HEK293T (cell line): ENCODE measurements at regions not wholly inside any gene's neighbourhood (a gene's known extent, or its start where the extent isn't known, plus 50 kb on each side); places are given as distances from the start of the nearest gene placed in this dataset.

ENCODE experiments used
- CTCF ChIA-PET: fragments of 350-600 bp; formaldehyde crosslinking; extraction: SDS; loops from one replicate; lab custom pipeline; 2021; ENCODE audit warnings: antibody characterized with exemption, inconsistent platforms; lab: Yijun Ruan, JAX
- POLR2A ChIA-PET: fragments of 350-600 bp; formaldehyde crosslinking; extraction: SDS; loops from one replicate; lab custom pipeline; 2020; ENCODE audit warnings: antibody characterized with exemption, inconsistent platforms; lab: Yijun Ruan, JAX
- DNase-seq: peaks from one replicate; pipeline ENCODE4 v3.0.0; 2012; ENCODE audit warnings: mixed read lengths; ENCODE audit errors: extremely low spot score
- ARNT ChIP-seq: fragments of 450-650 bp; IDR thresholded peaks from 2 replicates; pipeline ENCODE4 v1.6.1; 2017; ENCODE audit warnings: mild to moderate bottlenecking
- BHLHE40 ChIP-seq: fragments of 450-650 bp; IDR thresholded peaks from 2 replicates; pipeline ENCODE4 v1.6.1; 2016; ENCODE audit warnings: mild to moderate bottlenecking, moderate library complexity, borderline replicate concordance
- CTBP1 ChIP-seq: fragments of 450-650 bp; IDR thresholded peaks from 2 replicates; pipeline ENCODE4 v1.6.1; 2016; ENCODE audit warnings: borderline replicate concordance
- ELF4 ChIP-seq: fragments of 450-650 bp; IDR thresholded peaks from 2 replicates; pipeline ENCODE4 v1.6.1; 2017; ENCODE audit warnings: antibody characterized with exemption
- FOXA1 ChIP-seq: fragments of 450-650 bp; IDR thresholded peaks from 2 replicates; pipeline ENCODE4 v1.6.1; 2016; ENCODE audit warnings: mild to moderate bottlenecking
- FOXK2 ChIP-seq: fragments of 450-650 bp; IDR thresholded peaks from 2 replicates; pipeline ENCODE4 v1.6.1; 2016; ENCODE audit warnings: mild to moderate bottlenecking
- FOXM1 ChIP-seq: fragments of 450-650 bp; IDR thresholded peaks from 2 replicates; pipeline ENCODE4 v1.6.1; 2017; ENCODE audit warnings: mild to moderate bottlenecking, borderline replicate concordance
- HDGF ChIP-seq: fragments of 450-650 bp; IDR thresholded peaks from 2 replicates; pipeline ENCODE4 v1.6.1; 2017; ENCODE audit warnings: antibody characterized with exemption, borderline replicate concordance
- L3MBTL2 ChIP-seq: fragments of 450-650 bp; conservative IDR thresholded peaks from 2 replicates; pipeline ENCODE4 v1.6.1; 2016; ENCODE audit warnings: mild to moderate bottlenecking
- LEF1 ChIP-seq: fragments of 450-650 bp; IDR thresholded peaks from 2 replicates; pipeline ENCODE4 v1.6.1; 2017; ENCODE audit warnings: mild to moderate bottlenecking, borderline replicate concordance
- NFRKB ChIP-seq: fragments of 450-650 bp; IDR thresholded peaks from 2 replicates; pipeline ENCODE4 v1.6.1; 2016; ENCODE audit warnings: mild to moderate bottlenecking, moderate library complexity
- SP1 ChIP-seq: fragments of 450-650 bp; IDR thresholded peaks from 2 replicates; pipeline ENCODE4 v1.6.1; 2017
- SUZ12 ChIP-seq: fragments of 450-650 bp; IDR thresholded peaks from 2 replicates; pipeline ENCODE4 v1.6.1; 2016; ENCODE audit warnings: mild to moderate bottlenecking
- TARDBP ChIP-seq: fragments of 450-650 bp; IDR thresholded peaks from 2 replicates; pipeline ENCODE4 v1.6.1; 2016
- ZNF384 ChIP-seq: fragments of 450-650 bp; IDR thresholded peaks from 2 replicates; pipeline ENCODE4 v1.6.1; 2016
- TF ChIP-seq, protein P1 (sequence below): fragments of 450-650 bp; IDR thresholded peaks from 2 replicates; pipeline ENCODE4 v1.6.1; 2016

- ChIA-PET CTCF (no interaction called here), POLR2A (no interaction called here)
- no peak for TF ChIP-seq TARDBP
- TF ChIP-seq NFRKB: no peak
- no peak for TF ChIP-seq ZNF384
- TF ChIP-seq SP1: no peak
- no peak for DNase-seq
These were observed 225.3 kb upstream of the FAM83B start for GRCh38 chr6:54621285-54621684.

- ChIA-PET POLR2A (no interaction called here), CTCF (no interaction called here)
- no peak for DNase-seq
- TF ChIP-seq ELF4: no peak
- no peak for TF ChIP-seq LEF1
- TF ChIP-seq SUZ12: no peak
- TF ChIP-seq, protein P1, sequence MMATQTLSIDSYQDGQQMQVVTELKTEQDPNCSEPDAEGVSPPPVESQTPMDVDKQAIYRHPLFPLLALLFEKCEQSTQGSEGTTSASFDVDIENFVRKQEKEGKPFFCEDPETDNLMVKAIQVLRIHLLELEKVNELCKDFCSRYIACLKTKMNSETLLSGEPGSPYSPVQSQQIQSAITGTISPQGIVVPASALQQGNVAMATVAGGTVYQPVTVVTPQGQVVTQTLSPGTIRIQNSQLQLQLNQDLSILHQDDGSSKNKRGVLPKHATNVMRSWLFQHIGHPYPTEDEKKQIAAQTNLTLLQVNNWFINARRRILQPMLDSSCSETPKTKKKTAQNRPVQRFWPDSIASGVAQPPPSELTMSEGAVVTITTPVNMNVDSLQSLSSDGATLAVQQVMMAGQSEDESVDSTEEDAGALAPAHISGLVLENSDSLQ: no peak
- TF ChIP-seq BHLHE40: no peak
- no peak for TF ChIP-seq SP1
- TF ChIP-seq NFRKB: no peak
- TF ChIP-seq FOXM1: no peak
These were observed 222.4 kb upstream of the FAM83B start for GRCh38 chr6:54624216-54624615.

DNA sequence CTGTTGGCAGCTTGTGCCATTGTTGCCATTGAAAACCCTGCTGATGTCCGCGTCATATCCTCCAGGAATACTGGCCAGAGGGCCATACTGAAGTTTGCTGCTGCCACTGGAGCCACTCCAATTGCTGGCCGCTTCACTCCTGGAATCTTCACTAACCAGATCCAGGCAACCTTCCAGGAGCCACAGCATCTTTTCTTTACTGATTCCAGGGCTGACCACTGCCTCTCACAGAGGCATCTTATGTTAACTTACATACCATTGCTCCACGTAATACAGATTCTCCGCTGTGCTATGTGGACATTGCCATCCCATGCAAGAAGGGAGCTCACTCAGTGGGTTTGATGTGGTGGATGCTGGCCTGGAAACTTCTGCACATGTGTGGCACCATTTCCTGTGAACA lies 221.8 kb upstream of the FAM83B start:
- ChIA-PET POLR2A (no interaction called here), CTCF (no interaction called here)
- TF ChIP-seq TARDBP: no peak
- TF ChIP-seq SP1: no peak
- no peak for DNase-seq

GRCh38 chr6:54629131-54629530 lies 217.4 kb upstream of the FAM83B start:
- POLR2A ChIA-PET: no interaction called here
- CTCF ChIA-PET: no interaction called here
- no peak for DNase-seq
- no peak for TF ChIP-seq FOXK2
- TF ChIP-seq ZNF384: no peak
- TF ChIP-seq BHLHE40: no peak
- TF ChIP-seq TARDBP: no peak
- TF ChIP-seq NFRKB: no peak
- no peak for TF ChIP-seq ELF4
- no peak for TF ChIP-seq SUZ12
- no peak for TF ChIP-seq LEF1
- no peak for TF ChIP-seq HDGF
- TF ChIP-seq L3MBTL2: no peak
- TF ChIP-seq FOXA1: no peak
- no peak for TF ChIP-seq CTBP1
- TF ChIP-seq, protein P1: no peak
- no peak for TF ChIP-seq FOXM1
- TF ChIP-seq ARNT: no peak
- TF ChIP-seq SP1: no peak

GRCh38 chr6:54632984-54633565 lies 213.5 kb upstream of the FAM83B start:
- no peak for DNase-seq
- TF ChIP-seq CTBP1 (no peak), ZNF384 (no peak), FOXK2 (no peak), SP1 (no peak), HDGF (no peak), FOXM1 (no peak), L3MBTL2 (no peak), ARNT (no peak), FOXA1 (no peak), TARDBP (no peak)
- TF ChIP-seq, protein P1: no peak
- ChIA-PET CTCF (no interaction called here), POLR2A (no interaction called here)

- ChIA-PET POLR2A (no interaction called here), CTCF (interaction anchor here (0.7 kb wide), 1 partner anchor 87 kb away, joined by 3 read pairs; no protein-coding TSS in a partner anchor)
- no peak for DNase-seq
- no peak for TF ChIP-seq ARNT
These were observed 213.0 kb upstream of the FAM83B start for GRCh38 chr6:54633601-54634000.

- CTCF ChIA-PET: no interaction called here
- POLR2A ChIA-PET: interaction anchor here (1.2 kb wide), 1 partner anchor 29 kb away, joined by 3 read pairs; no protein-coding TSS in a partner anchor
- no peak for DNase-seq
- TF ChIP-seq CTBP1: no peak
- TF ChIP-seq HDGF: no peak
- TF ChIP-seq NFRKB: no peak
- no peak for TF ChIP-seq FOXM1
- no peak for TF ChIP-seq TARDBP
- TF ChIP-seq SUZ12: no peak
- TF ChIP-seq SP1: no peak
These were observed 205.7 kb upstream of the FAM83B start for GRCh38 chr6:54640911-54641310.
